Endothelial cell of umbilical vein (primary cell): ENCODE measurements at regions not wholly inside any gene's neighbourhood (a gene's known extent, or its start where the extent isn't known, plus 50 kb on each side); places are given as distances from the start of the nearest gene placed in this dataset.

Experiments
- BruUV-seq: library from RNA; stranded (reverse); fragments of 400-500 nt; replicated peaks from 2 replicates; lab custom pipeline; 2021; lab: Mats Ljungman, UMichigan
- CTCF ChIA-PET: fragments of 300-600, 350-600 bp; sonication (Branson Sonifier 250); formaldehyde crosslinking; loops from one replicate; lab custom pipeline; 2021; ENCODE audit warnings: antibody characterized with exemption, inconsistent platforms; lab: Charles Lee
- POLR2A ChIA-PET: fragments of 300-600, 350-600 bp; sonication (Branson Sonifier 250); formaldehyde crosslinking; loops from one replicate; lab custom pipeline; 2021; ENCODE audit warnings: antibody characterized with exemption, inconsistent platforms; lab: Charles Lee
- DNase-seq: peaks from one replicate; pipeline ENCODE4 v3.0.0-alpha.2; 2011; ENCODE audit warnings: low read depth, low spot score
- FAIRE-seq: peaks from 2 replicates; lab custom pipeline; 2011; peaks lifted over from hg19 to GRCh38; lab: Jason Lieb, UNC
- H2AFZ ChIP-seq: 2 replicates; pipeline ENCODE4 v1.6.0; 2012; ENCODE audit warnings: low read depth, low read length, control low read depth, inconsistent platforms
- H3K27ac ChIP-seq: 2 replicates; pipeline ENCODE4 v1.5.1; 2011; ENCODE audit warnings: low read depth, mild to moderate bottlenecking, control low read depth, low read length, moderate library complexity; ENCODE audit not compliant: insufficient read depth
- H3K27me3 ChIP-seq, 2 experiments: 2 replicates each; pipeline versions ENCODE4 v1.6.0 to v1.6.1; 2011; ENCODE audit warnings: low read length in 2 of 2, mixed read lengths in 1 of 2; ENCODE audit not compliant: control insufficient read depth in 2 of 2, insufficient read depth in 2 of 2
- H3K36me3 ChIP-seq, 2 experiments: 2 replicates in 1 of 2; 3 replicates in 1 of 2; pipeline ENCODE4 v1.5.1; 2011; ENCODE audit warnings: low read length in 2 of 2, mild to moderate bottlenecking in 1 of 2, moderate library complexity in 1 of 2; ENCODE audit not compliant: control insufficient read depth in 2 of 2, insufficient read depth in 2 of 2; ENCODE audit errors: extremely low read depth in 1 of 2
- H3K4me1 ChIP-seq: 3 replicates; pipeline ENCODE4 v1.5.1; 2011; ENCODE audit warnings: mild to moderate bottlenecking, low read length; ENCODE audit not compliant: control insufficient read depth, insufficient read depth; ENCODE audit errors: extremely low read depth
- H3K4me2 ChIP-seq: 2 replicates; pipeline ENCODE4 v1.6.1; 2011; ENCODE audit warnings: low read length, control low read depth, mixed read lengths; ENCODE audit not compliant: insufficient read depth
- H3K4me3 ChIP-seq, 3 experiments: fragments of 200-600 bp in 1 of 3; sonication (generic), shearing (Covaris generic) in 1 of 3; replicated peaks in 1 of 3; 2 replicates each; pipeline ENCODE4 v1.5.1; 2011 to 2016; ENCODE audit warnings: control low read depth in 3 of 3, low read length in 3 of 3, mild to moderate bottlenecking in 2 of 3, inconsistent platforms in 1 of 3, low read depth in 1 of 3, moderate library complexity in 1 of 3; ENCODE audit not compliant: insufficient read depth in 1 of 3
- H3K79me2 ChIP-seq: 2 replicates; pipeline ENCODE4 v1.6.0; 2012; ENCODE audit warnings: low read length, inconsistent platforms; ENCODE audit not compliant: control insufficient read depth, insufficient read depth
- H3K9ac ChIP-seq: replicated peaks from 2 replicates; pipeline ENCODE3; 2011; ENCODE audit warnings: low read length, control low read depth; ENCODE audit not compliant: insufficient read depth; ENCODE audit errors: extremely low read depth
- H3K9me1 ChIP-seq: replicated peaks from 3 replicates; pipeline ENCODE4 v1.6.0; 2011; ENCODE audit warnings: mild to moderate bottlenecking, low read length; ENCODE audit not compliant: control insufficient read depth, insufficient read depth; ENCODE audit errors: extremely low read depth
- H3K9me3 ChIP-seq: replicated peaks from 2 replicates; pipeline ENCODE4 v1.5.1; 2012; ENCODE audit warnings: low read length, inconsistent platforms; ENCODE audit not compliant: control insufficient read depth, insufficient read depth
- H4K20me1 ChIP-seq: replicated peaks from 2 replicates; pipeline ENCODE3; 2011; ENCODE audit warnings: mild to moderate bottlenecking, low read length; ENCODE audit not compliant: control insufficient read depth, insufficient read depth; ENCODE audit errors: extremely low read depth
- EZH2 ChIP-seq: IDR thresholded peaks from 2 replicates; pipeline ENCODE4 v1.6.1; 2012; ENCODE audit warnings: borderline replicate concordance, low read depth, mild to moderate bottlenecking, moderate library complexity, low read length, inconsistent platforms; ENCODE audit not compliant: severe bottlenecking
- FOS ChIP-seq: IDR thresholded peaks from 2 replicates; pipeline ENCODE4 v1.6.1; 2011; ENCODE audit warnings: mild to moderate bottlenecking, low read length, moderate library complexity, borderline replicate concordance; ENCODE audit not compliant: insufficient read depth
- GATA2 ChIP-seq: IDR thresholded peaks from 2 replicates; pipeline ENCODE4 v1.7.0; 2011; ENCODE audit warnings: low read depth, mild to moderate bottlenecking, moderate library complexity, mixed read lengths, low read length; ENCODE audit not compliant: insufficient read length, insufficient read depth
- JUN ChIP-seq: IDR thresholded peaks from 2 replicates; pipeline ENCODE4 v1.6.1; 2011; ENCODE audit warnings: borderline replicate concordance, low read depth; ENCODE audit not compliant: insufficient read length, insufficient read depth
- MYC ChIP-seq: IDR thresholded peaks from one replicate; pipeline ENCODE4 v1.6.1; 2011; ENCODE audit warnings: mild to moderate bottlenecking, low read depth, low read length
- POLR2A ChIP-seq: IDR thresholded peaks from 2 replicates; pipeline ENCODE4 v1.6.1; 2012; ENCODE audit warnings: low read depth, mild to moderate bottlenecking, control low read depth, low read length
- POLR2AphosphoS5 ChIP-seq: IDR thresholded peaks from 2 replicates; pipeline ENCODE4 v1.6.1; 2012; ENCODE audit warnings: low read depth, mild to moderate bottlenecking, control low read depth, low read length, moderate library complexity; ENCODE audit not compliant: insufficient read depth
- dilution Hi-C: fragments of 300-500 bp; cut with MboI; formaldehyde crosslinking; loops from one replicate; pipeline ENCODE4 v1.15.0; 2019; ENCODE audit warnings: low sequenced_read_pairs; ENCODE audit not compliant: extremely low pct_ligation_motif_present
- intact Hi-C: fragments of 100-400 bp; cut with micrococcal nuclease; formaldehyde crosslinking; loops from one replicate; pipeline ENCODE4 v1.10.0; 2022
- TF ChIP-seq, protein P1 (sequence below), 2 donors: IDR thresholded peaks; 1 replicate in 1 of 2; 2 replicates in 1 of 2; pipeline ENCODE4 v1.5.1; 2011; ENCODE audit warnings: low read length in 2 of 2, mild to moderate bottlenecking in 2 of 2, moderate library complexity in 2 of 2, control low read depth in 1 of 2, inconsistent platforms in 1 of 2, low read depth in 1 of 2; ENCODE audit not compliant: insufficient read depth in 1 of 2; ENCODE audit errors: extremely low read depth in 1 of 2
- TF ChIP-seq, protein P2 (sequence below): IDR thresholded peaks from 2 replicates; pipeline ENCODE4 v1.6.1; 2011; ENCODE audit not compliant: insufficient read depth, insufficient read length

DNA sequence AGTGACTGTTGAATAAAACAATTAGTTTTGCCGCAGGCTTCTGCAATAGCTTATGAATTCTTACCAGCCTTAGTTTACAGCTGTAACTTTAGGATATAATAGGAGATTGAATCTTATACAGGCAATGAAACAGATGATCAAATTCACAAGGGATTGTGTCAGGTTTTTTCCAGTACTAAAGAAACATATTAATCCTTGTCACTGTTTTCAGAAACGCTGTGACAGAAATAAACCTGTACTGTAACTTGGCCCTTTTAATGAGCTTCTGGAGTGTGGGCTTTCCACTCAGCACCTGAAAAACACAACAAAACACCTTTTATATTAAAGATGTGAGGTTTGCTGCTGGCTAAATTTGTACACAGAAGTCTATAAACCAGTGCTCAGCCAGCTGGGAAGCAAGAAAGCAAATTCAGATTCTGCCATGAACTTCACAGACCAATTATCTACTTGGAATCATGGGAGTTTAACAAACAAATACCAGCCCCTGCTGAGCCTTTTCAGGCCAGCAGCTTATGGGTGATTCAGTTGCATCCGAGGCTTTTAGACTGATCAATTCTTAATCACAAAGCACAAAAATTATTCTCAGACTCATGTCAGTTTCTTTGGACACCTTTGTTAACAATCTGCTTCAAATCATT, 109.5 kb downstream of the FOXG1 start:
- intact Hi-C loops (no loop called here), dilution Hi-C loops (no loop called here)
- H3K4me3 ChIP-seq: no peak overlapping the region
- ChIA-PET CTCF (no interaction called here), POLR2A (no interaction called here)
- TF ChIP-seq JUN: no peak
- no peak for TF ChIP-seq GATA2
- TF ChIP-seq, protein P1, sequence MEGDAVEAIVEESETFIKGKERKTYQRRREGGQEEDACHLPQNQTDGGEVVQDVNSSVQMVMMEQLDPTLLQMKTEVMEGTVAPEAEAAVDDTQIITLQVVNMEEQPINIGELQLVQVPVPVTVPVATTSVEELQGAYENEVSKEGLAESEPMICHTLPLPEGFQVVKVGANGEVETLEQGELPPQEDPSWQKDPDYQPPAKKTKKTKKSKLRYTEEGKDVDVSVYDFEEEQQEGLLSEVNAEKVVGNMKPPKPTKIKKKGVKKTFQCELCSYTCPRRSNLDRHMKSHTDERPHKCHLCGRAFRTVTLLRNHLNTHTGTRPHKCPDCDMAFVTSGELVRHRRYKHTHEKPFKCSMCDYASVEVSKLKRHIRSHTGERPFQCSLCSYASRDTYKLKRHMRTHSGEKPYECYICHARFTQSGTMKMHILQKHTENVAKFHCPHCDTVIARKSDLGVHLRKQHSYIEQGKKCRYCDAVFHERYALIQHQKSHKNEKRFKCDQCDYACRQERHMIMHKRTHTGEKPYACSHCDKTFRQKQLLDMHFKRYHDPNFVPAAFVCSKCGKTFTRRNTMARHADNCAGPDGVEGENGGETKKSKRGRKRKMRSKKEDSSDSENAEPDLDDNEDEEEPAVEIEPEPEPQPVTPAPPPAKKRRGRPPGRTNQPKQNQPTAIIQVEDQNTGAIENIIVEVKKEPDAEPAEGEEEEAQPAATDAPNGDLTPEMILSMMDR (IDR thresholded peaks at IDR 0.05; ENCODE audit: extremely low read depth in 1 of 2, insufficient read depth in 1 of 2, low read depth in 1 of 2, low read length in 2 of 2): no peak
- TF ChIP-seq FOS: no peak
- no peak for TF ChIP-seq POLR2A
- TF ChIP-seq MYC: no peak
- TF ChIP-seq EZH2: no peak
- TF ChIP-seq, protein P2, sequence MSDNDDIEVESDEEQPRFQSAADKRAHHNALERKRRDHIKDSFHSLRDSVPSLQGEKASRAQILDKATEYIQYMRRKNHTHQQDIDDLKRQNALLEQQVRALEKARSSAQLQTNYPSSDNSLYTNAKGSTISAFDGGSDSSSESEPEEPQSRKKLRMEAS: no peak
- TF ChIP-seq POLR2AphosphoS5: no peak
- no peaks in the 10 kb centered on the region for H3K9me1 ChIP-seq
- H2AFZ ChIP-seq: no peak overlapping the region
- H3K79me2 ChIP-seq: no peaks in the 10 kb centered on the region
- no peaks in the 10 kb centered on the region for H3K27me3 ChIP-seq
- no peak overlapping the region for H3K9ac ChIP-seq
- H3K36me3 ChIP-seq: no peaks in the 10 kb centered on the region
- H3K4me1 ChIP-seq: no peaks in the 10 kb centered on the region
- no peaks in the 10 kb centered on the region for H4K20me1 ChIP-seq
- H3K9me3 ChIP-seq: no peaks in the 10 kb centered on the region
- no peak for DNase-seq
- BruUV-seq: no TSS peak
- no peak overlapping the region for H3K27ac ChIP-seq
- FAIRE-seq: no peak
- no peak overlapping the region for H3K4me2 ChIP-seq
